Lung (tissue), 11 donors: ENCODE measurements at regions not wholly inside any gene's neighbourhood (a gene's known extent, or its start where the extent isn't known, plus 50 kb on each side); places are given as distances from the start of the nearest gene placed in this dataset.

Source experiments
- ATAC-seq: fragments of 200-7000 bp; cut with Tn5 transposase; one replicate; pipeline ENCODE4 v1.9.1; 2020; ENCODE audit warnings: moderate number of reproducible peaks; ENCODE audit not compliant: insufficient read depth, low FRiP score
- DNase-seq, 3 donors: peaks; one replicate each; pipeline ENCODE4 v3.0.0-alpha.2; 2013 to 2017
- H3K27ac ChIP-seq, 2 donors: one replicate each; pipeline ENCODE4 v1.5.1; 2013; ENCODE audit warnings: mild to moderate bottlenecking in 2 of 2, moderate library complexity in 2 of 2, control low read depth in 1 of 2, inconsistent platforms in 1 of 2, low read depth in 1 of 2, low read length in 1 of 2
- H3K27me3 ChIP-seq, 3 donors: one replicate each; pipeline ENCODE4 v1.5.1; 2013; ENCODE audit warnings: low read length in 2 of 3; ENCODE audit not compliant: control insufficient read depth in 3 of 3, insufficient read depth in 3 of 3
- H3K36me3 ChIP-seq, 4 donors: one replicate each; pipeline ENCODE4 v1.5.1; 2013; ENCODE audit warnings: low read length in 4 of 4, mild to moderate bottlenecking in 1 of 4, moderate library complexity in 1 of 4; ENCODE audit not compliant: control insufficient read depth in 4 of 4, insufficient read depth in 4 of 4
- H3K4me1 ChIP-seq, 5 donors: one replicate each; pipeline ENCODE4 v1.5.1; 2013; ENCODE audit warnings: low read length in 5 of 5, mild to moderate bottlenecking in 2 of 5, moderate library complexity in 1 of 5; ENCODE audit not compliant: control insufficient read depth in 5 of 5, insufficient read depth in 5 of 5
- H3K4me3 ChIP-seq: one replicate; pipeline ENCODE4 v1.5.1; 2013; ENCODE audit warnings: mild to moderate bottlenecking, control low read depth, moderate library complexity
- H3K9ac ChIP-seq, 2 donors: one replicate each; pipeline ENCODE4 v1.5.1; 2013; ENCODE audit warnings: low read length in 2 of 2, control low read depth in 1 of 2; ENCODE audit not compliant: insufficient read depth in 1 of 2
- H3K9me3 ChIP-seq, 4 donors: one replicate each; pipeline ENCODE4 v1.5.1; 2013; ENCODE audit warnings: low read length in 3 of 4, mild to moderate bottlenecking in 1 of 4, moderate library complexity in 1 of 4; ENCODE audit not compliant: control insufficient read depth in 4 of 4, insufficient read depth in 3 of 4
- CTCF ChIP-seq: IDR thresholded peaks from 2 replicates; pipeline ENCODE4 v1.5.1; 2012; ENCODE audit warnings: mild to moderate bottlenecking; ENCODE audit errors: control extremely low read depth, extremely low read depth
- WGBS, 2 donors: extraction: QIAGEN DNeasy Blood & Tissue Kit; methylation state at CpG; one replicate each; pipeline ENCODE4 v1.1.7; 2013; 5-methylcytosine and 5-hydroxymethylcytosine counted together
- donor health status: control.
- donor health status: control.
- donor health status: Bipolar disorder and iron deficiency.
- donor health status: healthy.
- donor health status: DM: yes; HTN: yes; CAD: no.

- Histone ChIP-seq H3K4me3 (no peak overlapping the region), H3K9ac (no peak overlapping the region), H3K4me1 (no peaks in the 10 kb centered on the region), H3K36me3 (no peaks in the 10 kb centered on the region), H3K9me3 (no peaks in the 10 kb centered on the region), H3K27me3 (no peaks in the 10 kb centered on the region), H3K27ac (no peak overlapping the region)
- no peak for ATAC-seq
- no peak for TF ChIP-seq CTCF
- 83 to 90% methylated on average over 5 of the region's 5 CpGs for WGBS, 2 donors
- no peak for DNase-seq
Measured at GRCh38 chr13:59504407-59504806, 659.3 kb downstream of the DIAPH3 start.

DNA sequence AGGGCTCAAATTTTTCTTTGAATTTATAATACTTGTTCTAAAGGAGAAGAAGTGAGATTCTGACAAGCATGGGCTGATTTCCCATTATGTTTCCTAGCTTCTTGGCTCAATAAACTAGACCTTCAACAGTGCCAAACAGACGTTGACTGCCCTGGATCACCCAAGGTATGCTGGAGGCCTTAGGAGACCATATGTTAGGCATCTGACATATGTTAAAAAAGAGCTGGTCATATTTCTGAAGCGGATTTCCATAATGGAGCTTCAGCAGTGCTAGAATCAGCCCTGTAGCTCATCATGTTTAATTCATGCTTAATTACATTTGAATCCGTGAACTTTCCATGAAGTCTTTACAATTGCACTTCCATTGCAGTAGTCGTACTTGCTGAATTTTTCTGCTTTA is 653.3 kb downstream of the DIAPH3 start:
- no peak overlapping the region for H3K27ac ChIP-seq
- WGBS, 2 donors: 84 to 89% methylated on average over 4 of the region's 4 CpGs
- DNase-seq (no peak), ATAC-seq (no peak)
- no peak for TF ChIP-seq CTCF
- H3K9ac ChIP-seq: no peak overlapping the region
- H3K4me1 ChIP-seq: no peaks in the 10 kb centered on the region
- no peaks in the 10 kb centered on the region for H3K27me3 ChIP-seq
- H3K36me3 ChIP-seq: no peaks in the 10 kb centered on the region
- no peaks in the 10 kb centered on the region for H3K9me3 ChIP-seq
- no peak overlapping the region for H3K4me3 ChIP-seq

- H3K27me3 ChIP-seq: no peaks in the 10 kb centered on the region
- TF ChIP-seq CTCF: no peak
- H3K27ac ChIP-seq: no peak overlapping the region
- no peak for ATAC-seq
- no peak overlapping the region for H3K4me3 ChIP-seq
- H3K36me3 ChIP-seq: no peaks in the 10 kb centered on the region
- DNase-seq: no peak
- H3K9me3 ChIP-seq: no peaks in the 10 kb centered on the region
- no peak overlapping the region for H3K9ac ChIP-seq
- no peaks in the 10 kb centered on the region for H3K4me1 ChIP-seq
- 77 to 88% methylated on average over 1 of the region's 1 CpG for WGBS, 2 donors
Measured at GRCh38 chr13:59513686-59514085, 650.0 kb downstream of the DIAPH3 start.

DNA sequence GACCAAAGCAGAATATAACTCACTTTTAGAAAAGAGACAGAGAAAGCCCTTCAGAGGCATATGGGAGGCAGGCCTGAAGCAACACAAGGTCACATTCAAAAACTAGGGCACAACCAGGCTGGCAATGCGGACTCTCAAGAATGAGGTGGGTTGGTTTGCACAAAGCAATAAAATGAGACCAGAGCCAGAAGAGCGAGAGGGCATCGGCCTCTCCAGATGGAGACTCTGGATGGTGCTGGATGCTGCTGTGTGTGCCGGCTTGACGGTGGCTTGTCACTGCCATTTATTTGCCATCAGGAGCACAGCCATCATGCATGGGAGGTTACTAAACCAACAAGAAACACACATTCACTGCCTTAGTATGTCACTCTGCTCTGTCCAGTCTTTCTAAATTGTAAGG is 649.4 kb downstream of the DIAPH3 start:
- ATAC-seq (no peak), DNase-seq (no peak)
- H3K27ac ChIP-seq: no peak overlapping the region
- H3K4me3 ChIP-seq: no peak overlapping the region
- H3K9ac ChIP-seq: no peak overlapping the region
- no peak for TF ChIP-seq CTCF
- H3K27me3 ChIP-seq: no peaks in the 10 kb centered on the region
- H3K36me3 ChIP-seq: no peaks in the 10 kb centered on the region
- H3K4me1 ChIP-seq: no peaks in the 10 kb centered on the region
- no peaks in the 10 kb centered on the region for H3K9me3 ChIP-seq
- 98 to 99% methylated on average over 5 of the region's 5 CpGs for WGBS, 2 donors
